ENCODE measurements at regions not wholly inside any gene's neighbourhood (a gene's known extent, or its start where the extent isn't known, plus 50 kb on each side); places are given as distances from the start of the nearest gene placed in this dataset.

- Histone ChIP-seq H3K27ac (no peak overlapping the region), H3K4me3 (no peak overlapping the region), H3K27me3 (no peaks in the 10 kb centered on the region), H3K4me1 (ENCODE audit: insufficient read depth) (no peaks in the 10 kb centered on the region), H3K9me3 (no peaks in the 10 kb centered on the region), H3K36me3 (no peaks in the 10 kb centered on the region)
- intact Hi-C loops (cut with DNase I): no loop called here
- TF ChIP-seq CTCF (IDR thresholded peaks at IDR 0.05) (no peak), EP300 (IDR thresholded peaks at IDR 0.05) (no peak), POLR2A (IDR thresholded peaks at IDR 0.05) (no peak)
- WGBS, 3 donors: 82 to 87% (median 87%) methylated on average over 5 of the region's 5 CpGs
- DNase-seq: no peak
Measured at GRCh38 chr11:98177925-98178324, 842.8 kb upstream of the CNTN5 start.

- intact Hi-C loops (cut with DNase I): no loop called here
- 36 to 49% (median 43%) methylated on average over 1 of the region's 1 CpG for WGBS, 3 donors
- Histone ChIP-seq H3K36me3 (no peaks in the 10 kb centered on the region), H3K9me3 (no peaks in the 10 kb centered on the region), H3K27me3 (no peaks in the 10 kb centered on the region), H3K4me3 (no peak overlapping the region), H3K27ac (no peak overlapping the region), H3K4me1 (ENCODE audit: insufficient read depth) (no peaks in the 10 kb centered on the region)
- TF ChIP-seq CTCF (IDR thresholded peaks at IDR 0.05): no peak
- no peak for TF ChIP-seq POLR2A (IDR thresholded peaks at IDR 0.05)
- TF ChIP-seq EP300 (IDR thresholded peaks at IDR 0.05): no peak
- DNase-seq: no peak
Measured at GRCh38 chr11:98180511-98180910, 840.2 kb upstream of the CNTN5 start.

GRCh38 chr11:98180921-98181320, 839.8 kb upstream of the CNTN5 start:
- no peak for TF ChIP-seq CTCF (IDR thresholded peaks at IDR 0.05)
- TF ChIP-seq EP300 (IDR thresholded peaks at IDR 0.05): no peak
- no peak for TF ChIP-seq POLR2A (IDR thresholded peaks at IDR 0.05)
- 16 to 32% (median 21%) methylated on average over 2 of the region's 2 CpGs for WGBS, 3 donors

GRCh38 chr11:98183034-98183433, 837.7 kb upstream of the CNTN5 start:
- Histone ChIP-seq H3K9me3 (no peaks in the 10 kb centered on the region), H3K4me1 (ENCODE audit: insufficient read depth) (no peaks in the 10 kb centered on the region), H3K27me3 (no peaks in the 10 kb centered on the region), H3K36me3 (no peaks in the 10 kb centered on the region), H3K27ac (no peak overlapping the region), H3K4me3 (no peak overlapping the region)
- intact Hi-C loops (cut with DNase I): no loop called here
- 8 to 41% (median 12%) methylated on average over 1 of the region's 1 CpG for WGBS, 3 donors
- DNase-seq: no peak
- TF ChIP-seq POLR2A (IDR thresholded peaks at IDR 0.05) (no peak), EP300 (IDR thresholded peaks at IDR 0.05) (no peak), CTCF (IDR thresholded peaks at IDR 0.05) (no peak)

More at GRCh38 chr11:98180921-98181320, 839.8 kb upstream of the CNTN5 start:
- no peaks in the 10 kb centered on the region for H3K9me3 ChIP-seq
- DNase-seq: no peak
- no peak overlapping the region for H3K4me3 ChIP-seq
- no peaks in the 10 kb centered on the region for H3K4me1 ChIP-seq (ENCODE audit: insufficient read depth)
- no peak overlapping the region for H3K27ac ChIP-seq
- H3K36me3 ChIP-seq: no peaks in the 10 kb centered on the region
- H3K27me3 ChIP-seq: no peaks in the 10 kb centered on the region
- intact Hi-C loops (cut with DNase I): no loop called here

GRCh38 chr11:98185245-98185644, 835.5 kb upstream of the CNTN5 start:
- Histone ChIP-seq H3K4me1 (ENCODE audit: insufficient read depth) (no peaks in the 10 kb centered on the region), H3K27me3 (no peaks in the 10 kb centered on the region), H3K27ac (no peak overlapping the region), H3K9me3 (no peaks in the 10 kb centered on the region), H3K4me3 (no peak overlapping the region), H3K36me3 (no peaks in the 10 kb centered on the region)
- WGBS, 3 donors: 94 to 98% (median 97%) methylated on average over 15 to 16 of the region's 16 CpGs
- no peak for TF ChIP-seq EP300 (IDR thresholded peaks at IDR 0.05)
- no peak for TF ChIP-seq CTCF (IDR thresholded peaks at IDR 0.05)
- TF ChIP-seq POLR2A (IDR thresholded peaks at IDR 0.05): no peak
- no peak for DNase-seq
- intact Hi-C loops (cut with DNase I): no loop called here
